ENCODE measurements at regions not wholly inside any gene's neighbourhood (a gene's known extent, or its start where the extent isn't known, plus 50 kb on each side); places are given as distances from the start of the nearest gene placed in this dataset.

- no peak for DNase-seq (ENCODE audit: low read depth)
These were observed 70.1 kb upstream of the RAPGEF1 start for GRCh38 chr9:131809941-131810344.

- DNase-seq (ENCODE audit: low read depth), result no peak
These were observed 68.4 kb upstream of the RAPGEF1 start for GRCh38 chr9:131808291-131808690.

- DNase-seq (ENCODE audit: low read depth), result no peak
These were observed 67.5 kb upstream of the RAPGEF1 start for GRCh38 chr9:131807144-131807983.

GRCh38 chr9:131805803-131806202 is 65.9 kb upstream of the RAPGEF1 start:
- no peak for DNase-seq (ENCODE audit: low read depth)

GRCh38 chr9:131804826-131805225 is 65.0 kb upstream of the RAPGEF1 start:
- no peak for DNase-seq (ENCODE audit: low read depth)

GRCh38 chr9:131803758-131804411 is 64.0 kb upstream of the RAPGEF1 start:
- no peak for DNase-seq (ENCODE audit: low read depth)

GRCh38 chr9:131801810-131802209 is 61.9 kb upstream of the RAPGEF1 start:
- DNase-seq (ENCODE audit: low read depth), result no peak

GRCh38 chr9:131800843-131801242 is 61.0 kb upstream of the RAPGEF1 start:
- DNase-seq (ENCODE audit: low read depth), result no peak

GRCh38 chr9:131800366-131800765 is 60.5 kb upstream of the RAPGEF1 start:
- DNase-seq (ENCODE audit: low read depth), result no peak

GRCh38 chr9:131799177-131799823 is 59.4 kb upstream of the RAPGEF1 start:
- DNase-seq (ENCODE audit: low read depth), result peak; percentile 25

- no peak for DNase-seq (ENCODE audit: low read depth)
These were observed 58.4 kb upstream of the RAPGEF1 start for GRCh38 chr9:131798246-131798645.

GRCh38 chr9:131794393-131794792 is 54.5 kb upstream of the RAPGEF1 start:
- no peak for DNase-seq (ENCODE audit: low read depth)

- DNase-seq (ENCODE audit: low read depth), result no peak
These were observed 51.8 kb upstream of the RAPGEF1 start for GRCh38 chr9:131791542-131792254.
